DOHH2 (cell line): ENCODE measurements at regions not wholly inside any gene's neighbourhood (a gene's known extent, or its start where the extent isn't known, plus 50 kb on each side); places are given as distances from the start of the nearest gene placed in this dataset.

ENCODE experiments used
- CTCF ChIP-seq: fragments of 200-600 bp; sonication (generic); IDR thresholded peaks from one replicate; pipeline ENCODE4 v1.5.1; 2014; ENCODE audit warnings: antibody characterized with exemption, mild to moderate bottlenecking, low read depth, low read length; ENCODE audit not compliant: poor library complexity, severe bottlenecking
- EZH2phosphoT487 ChIP-seq: fragments of 200-600 bp; sonication (generic); IDR thresholded peaks from 2 replicates; pipeline ENCODE4 v1.6.1; 2017; ENCODE audit warnings: borderline replicate concordance, mild to moderate bottlenecking, antibody characterized with exemption, low read length, moderate library complexity, mixed read lengths

- TF ChIP-seq CTCF, result no peak
- TF ChIP-seq EZH2phosphoT487, result no peak
Measured at GRCh38 chr12:24661657-24662096, 287.2 kb downstream of the BCAT1 start.
